VCaP (cell line): ENCODE measurements at regions not wholly inside any gene's neighbourhood (a gene's known extent, or its start where the extent isn't known, plus 50 kb on each side); places are given as distances from the start of the nearest gene placed in this dataset.

Source experiments
- H3K27ac ChIP-seq: fragments of 450-650 bp; 2 replicates; pipeline ENCODE4 v1.5.1; 2017
- CTCF ChIP-seq: fragments of 450-650 bp; conservative IDR thresholded peaks from 2 replicates; pipeline ENCODE4 v1.5.1; 2017; ENCODE audit warnings: mild to moderate bottlenecking, moderate library complexity

DNA sequence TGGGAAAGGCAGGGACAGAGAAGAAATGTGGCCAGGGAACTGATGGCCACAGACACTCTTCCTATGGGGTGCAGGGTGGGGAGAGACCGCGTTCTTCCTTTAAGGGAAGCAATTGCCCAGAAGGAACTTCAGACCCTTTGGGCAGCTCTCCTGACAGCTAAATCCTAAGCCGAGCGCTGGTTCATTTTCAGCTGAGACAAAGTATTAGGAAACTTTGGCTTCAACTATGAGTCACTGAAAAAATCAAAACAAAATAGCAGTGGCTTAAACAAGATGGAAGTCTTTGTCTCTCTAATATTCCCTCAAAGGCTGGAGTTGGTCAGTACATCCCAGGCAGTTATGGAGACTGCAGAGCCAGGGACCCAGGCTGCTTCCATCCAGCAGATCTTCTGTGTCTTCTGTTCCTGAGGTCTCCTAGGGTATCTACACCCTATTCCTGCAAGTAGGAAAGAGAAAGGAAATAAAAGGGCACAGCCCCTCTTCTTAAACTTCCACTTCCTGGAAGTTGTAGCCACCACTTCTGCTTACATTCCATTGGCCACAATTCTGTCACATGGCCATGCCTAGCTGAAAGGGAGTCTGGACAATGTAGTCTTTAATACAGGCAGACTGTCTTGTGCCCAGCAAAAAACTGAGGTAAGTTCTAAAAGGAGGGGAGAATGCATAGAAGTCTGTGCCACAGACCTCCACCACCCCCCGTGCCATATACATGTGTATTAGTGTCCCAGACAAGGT is 163.5 kb downstream of the KATNAL1 start:
- H3K27ac ChIP-seq, result no peak overlapping the region
- TF ChIP-seq CTCF, result no peak

- no peak for TF ChIP-seq CTCF
- no peak overlapping the region for H3K27ac ChIP-seq
Observed at GRCh38 chr13:30142486-30143211, 164.7 kb downstream of the KATNAL1 start.

DNA sequence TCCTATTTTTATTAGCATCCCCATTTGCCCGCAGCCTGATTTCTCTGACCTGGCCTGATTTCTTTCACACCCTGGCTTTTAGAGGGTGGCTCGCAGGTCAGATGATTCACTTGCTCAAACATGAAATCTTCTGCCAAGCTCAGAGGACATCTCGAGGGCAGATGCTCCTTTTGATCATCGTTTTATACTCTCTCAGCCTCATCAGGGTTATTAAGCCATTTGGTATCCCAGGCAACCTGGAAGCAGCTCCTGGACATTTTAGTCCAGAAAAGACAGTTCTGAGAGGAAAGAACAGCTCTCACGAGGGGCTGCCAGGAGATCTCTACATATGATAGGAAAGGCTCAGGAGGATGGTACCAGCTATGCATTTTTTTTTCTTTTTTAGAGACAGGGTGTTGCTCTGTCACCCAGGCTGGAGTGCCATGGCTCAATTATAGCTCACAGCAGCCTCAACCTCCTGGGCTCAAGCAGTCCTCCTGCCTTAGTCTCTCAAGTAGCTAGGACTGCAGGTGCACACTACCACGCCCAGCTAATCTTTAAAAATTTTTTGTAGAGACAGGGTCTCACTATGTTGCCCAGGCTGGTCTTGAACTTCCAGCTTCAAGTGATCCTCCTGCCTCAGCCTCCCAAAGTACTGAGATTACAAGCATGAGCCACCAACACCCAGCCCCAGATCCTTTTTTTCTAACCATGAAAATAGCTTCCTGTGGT is 165.4 kb downstream of the KATNAL1 start:
- H3K27ac ChIP-seq, result no peak overlapping the region
- TF ChIP-seq CTCF, result no peak

DNA sequence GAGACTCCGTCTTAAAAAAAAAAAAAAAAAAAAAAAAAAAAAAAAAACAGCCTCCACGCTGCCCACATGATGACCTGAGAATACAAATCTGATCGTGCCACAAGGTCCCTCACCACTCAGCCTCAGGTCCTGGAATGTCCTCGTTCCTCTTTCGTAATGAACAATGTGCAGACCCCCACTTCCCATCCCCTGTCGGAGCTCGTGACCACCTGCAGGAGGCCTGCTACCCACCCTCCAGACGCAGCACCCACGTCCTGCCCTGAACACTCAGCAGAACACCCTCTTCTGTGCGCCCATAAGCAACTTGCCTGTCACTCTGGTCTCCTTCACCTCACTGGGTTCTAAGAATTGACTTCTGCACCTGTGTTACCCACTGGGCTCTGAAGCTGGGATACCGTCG is 166.4 kb downstream of the KATNAL1 start:
- TF ChIP-seq CTCF, result no peak
- H3K27ac ChIP-seq, result no peak overlapping the region

- H3K27ac ChIP-seq, result no peak overlapping the region
- TF ChIP-seq CTCF, result no peak
Observed at GRCh38 chr13:30138511-30138910, 168.8 kb downstream of the KATNAL1 start.

- no peak for TF ChIP-seq CTCF
- no peak overlapping the region for H3K27ac ChIP-seq
Observed at GRCh38 chr13:30135868-30136267, 171.5 kb downstream of the KATNAL1 start.

GRCh38 chr13:30135351-30135750 is 172.0 kb downstream of the KATNAL1 start:
- no peak for TF ChIP-seq CTCF

More at GRCh38 chr13:30135351-30135750, 172.0 kb downstream of the KATNAL1 start:
- H3K27ac ChIP-seq, result no peak overlapping the region
